GM13976 (cell line): ENCODE measurements at regions not wholly inside any gene's neighbourhood (a gene's known extent, or its start where the extent isn't known, plus 50 kb on each side); places are given as distances from the start of the nearest gene placed in this dataset.

Experiments
- DNase-seq: peaks from one replicate; pipeline ENCODE4 v3.0.0; 2012; ENCODE audit warnings: low spot score
- CTCF ChIP-seq: IDR thresholded peaks from 2 replicates; pipeline ENCODE4 v1.5.1; 2012; ENCODE audit warnings: borderline replicate concordance, mild to moderate bottlenecking; ENCODE audit not compliant: insufficient read depth; ENCODE audit errors: extremely low read depth, missing control alignments, control extremely low read depth
- in situ Hi-C: fragments of 300-500 bp; cut with MboI; formaldehyde crosslinking; loops from one replicate; pipeline ENCODE4 v1.12.0; 2022; ENCODE audit warnings: low sequenced_read_pairs, mixed read lengths, inconsistent platforms; ENCODE audit not compliant: unreplicated experiment

- DNase-seq, result no peak
Measured at GRCh38 chr22:27089264-27089663, 431.9 kb downstream of the MIAT start.

GRCh38 chr22:27090611-27091011 lies 433.2 kb downstream of the MIAT start:
- no peak for DNase-seq
- TF ChIP-seq CTCF, result no peak
- in situ Hi-C loops, result no loop called here

More at GRCh38 chr22:27089264-27089663, 431.9 kb downstream of the MIAT start:
- in situ Hi-C loops, result no loop called here
- no peak for TF ChIP-seq CTCF

- DNase-seq, result no peak
- in situ Hi-C loops, result no loop called here
- TF ChIP-seq CTCF, result no peak
Measured at GRCh38 chr22:27093422-27093821, 436.0 kb downstream of the MIAT start.

- no peak for DNase-seq
- in situ Hi-C loops, result no loop called here
Measured at GRCh38 chr22:27094633-27095308, 437.4 kb downstream of the MIAT start.

GRCh38 chr22:27097506-27097905 lies 440.1 kb downstream of the MIAT start:
- TF ChIP-seq CTCF, result no peak
- in situ Hi-C loops, result no loop called here
- DNase-seq, result no peak

More at GRCh38 chr22:27094633-27095308, 437.4 kb downstream of the MIAT start:
- no peak for TF ChIP-seq CTCF

GRCh38 chr22:27097933-27098332 lies 440.5 kb downstream of the MIAT start:
- no peak for TF ChIP-seq CTCF
- no peak for DNase-seq
- in situ Hi-C loops, result no loop called here
